ENCODE measurements at regions not wholly inside any gene's neighbourhood (a gene's known extent, or its start where the extent isn't known, plus 50 kb on each side); places are given as distances from the start of the nearest gene placed in this dataset.

GRCh38 chr4:171430495-171430894 lies 382.7 kb upstream of the GALNTL6 start:
- ATAC-seq (ENCODE audit: low read depth) (no peak), DNase-seq (ENCODE audit: low spot score) (no peak)

GRCh38 chr4:171397175-171397574 lies 416.0 kb upstream of the GALNTL6 start:
- Histone ChIP-seq H3K36me3 (ENCODE audit: low read depth) (no peaks in the 10 kb centered on the region), H3K4me1 (ENCODE audit: insufficient read depth, poor library complexity, severe bottlenecking) (no peaks in the 10 kb centered on the region), H3K4me3 (ENCODE audit: severe bottlenecking) (no peak overlapping the region), H3K9me3 (ENCODE audit: severe bottlenecking) (no peaks in the 10 kb centered on the region), H3K27me3 (ENCODE audit: insufficient read depth, poor library complexity, severe bottlenecking) (no peaks in the 10 kb centered on the region), H3K27ac (ENCODE audit: poor library complexity, severe bottlenecking) (no peak overlapping the region)
- TF ChIP-seq CTCF (IDR thresholded peaks at IDR 0.05; ENCODE audit: poor library complexity, severe bottlenecking): no peak
- DNase-seq (ENCODE audit: low spot score) (no peak), ATAC-seq (ENCODE audit: low read depth) (no peak)

More at GRCh38 chr4:171430495-171430894, 382.7 kb upstream of the GALNTL6 start:
- Histone ChIP-seq H3K4me3 (ENCODE audit: severe bottlenecking) (no peak overlapping the region), H3K4me1 (ENCODE audit: insufficient read depth, poor library complexity, severe bottlenecking) (no peaks in the 10 kb centered on the region), H3K9me3 (ENCODE audit: severe bottlenecking) (no peaks in the 10 kb centered on the region), H3K27ac (ENCODE audit: poor library complexity, severe bottlenecking) (no peak overlapping the region), H3K27me3 (ENCODE audit: insufficient read depth, poor library complexity, severe bottlenecking) (no peaks in the 10 kb centered on the region), H3K36me3 (ENCODE audit: low read depth) (no peaks in the 10 kb centered on the region)
- TF ChIP-seq CTCF (IDR thresholded peaks at IDR 0.05; ENCODE audit: poor library complexity, severe bottlenecking): no peak

GRCh38 chr4:171390626-171391025 lies 422.6 kb upstream of the GALNTL6 start:
- Histone ChIP-seq H3K36me3 (ENCODE audit: low read depth) (no peaks in the 10 kb centered on the region), H3K4me1 (ENCODE audit: insufficient read depth, poor library complexity, severe bottlenecking) (no peaks in the 10 kb centered on the region), H3K4me3 (ENCODE audit: severe bottlenecking) (no peak overlapping the region), H3K27me3 (ENCODE audit: insufficient read depth, poor library complexity, severe bottlenecking) (no peaks in the 10 kb centered on the region), H3K9me3 (ENCODE audit: severe bottlenecking) (no peaks in the 10 kb centered on the region), H3K27ac (ENCODE audit: poor library complexity, severe bottlenecking) (no peak overlapping the region)
- DNase-seq (ENCODE audit: low spot score) (no peak), ATAC-seq (ENCODE audit: low read depth) (no peak)
- no peak for TF ChIP-seq CTCF (IDR thresholded peaks at IDR 0.05; ENCODE audit: poor library complexity, severe bottlenecking)

GRCh38 chr4:171378323-171378722 lies 434.9 kb upstream of the GALNTL6 start:
- Histone ChIP-seq H3K27ac (ENCODE audit: poor library complexity, severe bottlenecking) (no peak overlapping the region), H3K36me3 (ENCODE audit: low read depth) (no peaks in the 10 kb centered on the region)
- peak; percentile 23; the same call in 1 of the 3 replicates for ATAC-seq (ENCODE audit: low read depth)

More at GRCh38 chr4:171378323-171378722, 434.9 kb upstream of the GALNTL6 start:
- DNase-seq (ENCODE audit: low spot score): no peak
- Histone ChIP-seq H3K4me1 (ENCODE audit: insufficient read depth, poor library complexity, severe bottlenecking) (no peaks in the 10 kb centered on the region), H3K27me3 (ENCODE audit: insufficient read depth, poor library complexity, severe bottlenecking) (no peaks in the 10 kb centered on the region), H3K9me3 (ENCODE audit: severe bottlenecking) (no peaks in the 10 kb centered on the region), H3K4me3 (ENCODE audit: severe bottlenecking) (no peak overlapping the region)
- no peak for TF ChIP-seq CTCF (IDR thresholded peaks at IDR 0.05; ENCODE audit: poor library complexity, severe bottlenecking)
